Vagina (tissue), 2 donors: ENCODE measurements at regions not wholly inside any gene's neighbourhood (a gene's known extent, or its start where the extent isn't known, plus 50 kb on each side); places are given as distances from the start of the nearest gene placed in this dataset.

Experiments
- DNase-seq, 2 donors: peaks; one replicate each; pipeline ENCODE4 v3.0.0-alpha.2; 2017; ENCODE audit errors: extremely low spot score in 2 of 2
- H3K27ac ChIP-seq: fragments of 200-600 bp; sonication (generic); one replicate; pipeline ENCODE4 v1.5.1; 2019
- H3K27me3 ChIP-seq: fragments of 200-600 bp; sonication (generic); one replicate; pipeline ENCODE4 v1.5.1; 2019
- H3K36me3 ChIP-seq, 2 donors: fragments of 200-600 bp; sonication (generic); one replicate each; pipeline ENCODE4 v1.5.1; 2017 to 2019
- H3K4me1 ChIP-seq: fragments of 200-600 bp; sonication (generic); one replicate; pipeline ENCODE4 v1.5.1; 2019
- H3K4me3 ChIP-seq, 2 donors: fragments of 200-600 bp; sonication (generic); 1 replicate in 1 of 2; 2 replicates in 1 of 2; pipeline ENCODE4 v1.5.1; 2016 to 2019
- H3K9me3 ChIP-seq: fragments of 200-600 bp; sonication (generic); one replicate; pipeline ENCODE4 v1.5.1; 2019
- POLR2A ChIP-seq, 2 donors: fragments of 450-650 bp; IDR thresholded peaks; one replicate each; pipeline ENCODE4 v1.6.1; 2017; ENCODE audit warnings: antibody characterized with exemption in 2 of 2, mild to moderate bottlenecking in 2 of 2, moderate library complexity in 2 of 2
- POLR2AphosphoS5 ChIP-seq, 2 donors: sonication (generic); formaldehyde crosslinking; IDR thresholded peaks; one replicate each; pipeline ENCODE4 v1.9.0; 2017; ENCODE audit warnings: antibody characterized with exemption in 2 of 2, mild to moderate bottlenecking in 2 of 2, low read depth in 1 of 2; ENCODE audit not compliant: insufficient read depth in 1 of 2
- intact Hi-C: fragments of 100-400 bp; cut with DNase I; formaldehyde crosslinking; loops from one replicate; pipeline ENCODE4 v1.15.1; 2023
- TF ChIP-seq, protein P1 (sequence below), 3 experiments: fragments of 450-650 bp in 2 of 3; fragments of 200-600 bp in 1 of 3; sonication (generic) in 1 of 3; IDR thresholded peaks; one replicate each; pipeline ENCODE4 v1.5.1; 2017 to 2019; ENCODE audit warnings: antibody characterized with exemption in 3 of 3, mild to moderate bottlenecking in 2 of 3, moderate library complexity in 2 of 3

GRCh38 chr14:97707603-97708002 lies 910.4 kb downstream of the VRK1 start:
- Histone ChIP-seq H3K4me3 (no peak overlapping the region), H3K4me1 (no peaks in the 10 kb centered on the region), H3K27me3 (no peaks in the 10 kb centered on the region), H3K27ac (no peak overlapping the region), H3K9me3 (no peaks in the 10 kb centered on the region), H3K36me3 (no peaks in the 10 kb centered on the region)
- intact Hi-C loops = no loop called here
- peak in 1 of 2 donors; percentile 43 for DNase-seq
- no peak for TF ChIP-seq POLR2AphosphoS5 (IDR thresholded peaks at IDR 0.05; ENCODE audit: insufficient read depth in 1 of 2, low read depth in 1 of 2)

- DNase-seq = peak in 1 of 2 donors; percentile 91
- H3K4me3 ChIP-seq = no peak overlapping the region
These were observed 912.4 kb downstream of the VRK1 start for GRCh38 chr14:97709552-97709951.

DNA sequence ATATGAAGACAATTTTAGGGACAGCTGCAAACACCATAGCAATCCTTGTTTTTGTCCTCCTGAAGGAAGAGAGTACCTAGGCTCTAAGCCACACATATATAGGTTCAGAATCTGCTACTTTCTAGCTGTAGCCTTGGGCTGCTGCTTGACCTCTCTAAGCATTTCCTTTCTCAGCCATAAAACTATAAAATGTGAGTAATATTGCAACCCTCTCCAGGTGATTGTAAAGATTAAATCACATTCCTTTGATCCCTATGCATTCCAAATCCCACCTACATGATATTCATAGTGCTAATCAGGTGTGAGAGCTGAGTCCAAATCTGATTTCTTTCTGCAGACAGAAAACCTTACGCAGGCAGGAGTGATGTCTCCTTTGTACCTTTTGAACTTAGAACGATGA lies 913.5 kb downstream of the VRK1 start:
- Histone ChIP-seq H3K4me1 (no peaks in the 10 kb centered on the region), H3K4me3 (no peak overlapping the region), H3K36me3 (no peaks in the 10 kb centered on the region), H3K27me3 (no peaks in the 10 kb centered on the region), H3K27ac (no peak overlapping the region), H3K9me3 (no peaks in the 10 kb centered on the region)
- intact Hi-C loops = no loop called here
- TF ChIP-seq, protein P1, sequence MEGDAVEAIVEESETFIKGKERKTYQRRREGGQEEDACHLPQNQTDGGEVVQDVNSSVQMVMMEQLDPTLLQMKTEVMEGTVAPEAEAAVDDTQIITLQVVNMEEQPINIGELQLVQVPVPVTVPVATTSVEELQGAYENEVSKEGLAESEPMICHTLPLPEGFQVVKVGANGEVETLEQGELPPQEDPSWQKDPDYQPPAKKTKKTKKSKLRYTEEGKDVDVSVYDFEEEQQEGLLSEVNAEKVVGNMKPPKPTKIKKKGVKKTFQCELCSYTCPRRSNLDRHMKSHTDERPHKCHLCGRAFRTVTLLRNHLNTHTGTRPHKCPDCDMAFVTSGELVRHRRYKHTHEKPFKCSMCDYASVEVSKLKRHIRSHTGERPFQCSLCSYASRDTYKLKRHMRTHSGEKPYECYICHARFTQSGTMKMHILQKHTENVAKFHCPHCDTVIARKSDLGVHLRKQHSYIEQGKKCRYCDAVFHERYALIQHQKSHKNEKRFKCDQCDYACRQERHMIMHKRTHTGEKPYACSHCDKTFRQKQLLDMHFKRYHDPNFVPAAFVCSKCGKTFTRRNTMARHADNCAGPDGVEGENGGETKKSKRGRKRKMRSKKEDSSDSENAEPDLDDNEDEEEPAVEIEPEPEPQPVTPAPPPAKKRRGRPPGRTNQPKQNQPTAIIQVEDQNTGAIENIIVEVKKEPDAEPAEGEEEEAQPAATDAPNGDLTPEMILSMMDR (IDR thresholded peaks at IDR 0.05) = no peak
- TF ChIP-seq POLR2A (IDR thresholded peaks at IDR 0.05) = no peak
- no peak for TF ChIP-seq POLR2AphosphoS5 (IDR thresholded peaks at IDR 0.05; ENCODE audit: insufficient read depth in 1 of 2, low read depth in 1 of 2)
- DNase-seq = no peak

More at GRCh38 chr14:97709552-97709951, 912.4 kb downstream of the VRK1 start:
- Histone ChIP-seq H3K36me3 (no peaks in the 10 kb centered on the region), H3K27ac (no peak overlapping the region), H3K27me3 (no peaks in the 10 kb centered on the region), H3K4me1 (no peaks in the 10 kb centered on the region), H3K9me3 (no peaks in the 10 kb centered on the region)
- intact Hi-C loops = no loop called here
- TF ChIP-seq POLR2AphosphoS5 (IDR thresholded peaks at IDR 0.05; ENCODE audit: insufficient read depth in 1 of 2, low read depth in 1 of 2) (no peak), POLR2A (IDR thresholded peaks at IDR 0.05) (no peak)
- TF ChIP-seq, protein P1 (IDR thresholded peaks at IDR 0.05) = no peak

DNA sequence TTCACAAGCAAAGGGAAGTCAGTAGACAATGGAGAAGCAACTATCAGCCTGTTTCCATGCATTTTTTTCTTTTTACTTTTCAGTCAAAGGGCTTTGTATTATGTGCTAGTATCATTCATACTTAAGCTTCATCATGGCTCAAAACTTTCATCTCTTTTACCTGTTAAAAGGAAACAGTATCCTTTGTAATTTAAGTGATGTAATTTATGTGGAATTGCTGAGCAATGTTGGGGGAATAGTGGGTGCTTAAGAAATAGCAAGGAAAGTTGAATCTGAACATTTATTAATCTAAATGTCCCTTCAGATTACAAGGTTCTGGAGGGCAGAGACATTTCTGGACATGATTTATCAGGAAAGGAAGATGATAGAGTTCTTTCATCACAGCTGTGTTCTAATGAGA lies 915.3 kb downstream of the VRK1 start:
- TF ChIP-seq, protein P1 (IDR thresholded peaks at IDR 0.05) = no peak
- no peak for TF ChIP-seq POLR2A (IDR thresholded peaks at IDR 0.05)
- no peak for TF ChIP-seq POLR2AphosphoS5 (IDR thresholded peaks at IDR 0.05; ENCODE audit: insufficient read depth in 1 of 2, low read depth in 1 of 2)
- DNase-seq = no peak
- Histone ChIP-seq H3K36me3 (no peaks in the 10 kb centered on the region), H3K27me3 (no peaks in the 10 kb centered on the region), H3K4me1 (no peaks in the 10 kb centered on the region), H3K4me3 (no peak overlapping the region), H3K27ac (no peak overlapping the region), H3K9me3 (no peaks in the 10 kb centered on the region)
- intact Hi-C loops = no loop called here

- intact Hi-C loops = no loop called here
These were observed 915.8 kb downstream of the VRK1 start for GRCh38 chr14:97713023-97713422.

More at GRCh38 chr14:97713023-97713422, 915.8 kb downstream of the VRK1 start:
- peak in 1 of 2 donors; percentile 43 for DNase-seq
- H3K27ac ChIP-seq = no peak overlapping the region
- H3K4me1 ChIP-seq = no peaks in the 10 kb centered on the region
- no peak overlapping the region for H3K4me3 ChIP-seq
- no peak for TF ChIP-seq POLR2AphosphoS5 (IDR thresholded peaks at IDR 0.05; ENCODE audit: insufficient read depth in 1 of 2, low read depth in 1 of 2)
- TF ChIP-seq, protein P1 (IDR thresholded peaks at IDR 0.05) = no peak
- no peak for TF ChIP-seq POLR2A (IDR thresholded peaks at IDR 0.05)
- H3K9me3 ChIP-seq = no peaks in the 10 kb centered on the region
- H3K27me3 ChIP-seq = no peaks in the 10 kb centered on the region
- no peaks in the 10 kb centered on the region for H3K36me3 ChIP-seq
